GM04504 (cell line): ENCODE measurements at regions not wholly inside any gene's neighbourhood (a gene's known extent, or its start where the extent isn't known, plus 50 kb on each side); places are given as distances from the start of the nearest gene placed in this dataset.
"Not testable (repeated sequence)": the region's sequence is repeated elsewhere in the genome, so short reads cannot be mapped to it uniquely, and the experiment has no call there.

Source experiments
- DNase-seq: peaks from one replicate; pipeline ENCODE4 v3.0.0-alpha.2; 2012; ENCODE audit warnings: low read depth

GRCh38 chr4:9110700-9111099, 59.5 kb upstream of the FAM90A26 start:
- not testable (repeated sequence) for DNase-seq

GRCh38 chr4:9103148-9103524, 67.1 kb upstream of the FAM90A26 start:
- DNase-seq: not testable (repeated sequence)

- DNase-seq: not testable (repeated sequence)
These were observed 67.6 kb upstream of the FAM90A26 start for GRCh38 chr4:9102471-9103147.

GRCh38 chr4:9096330-9096729, 73.9 kb upstream of the FAM90A26 start:
- not testable (repeated sequence) for DNase-seq

GRCh38 chr4:9078796-9079195, 91.4 kb upstream of the FAM90A26 start:
- not testable (repeated sequence) for DNase-seq

- DNase-seq: not testable (repeated sequence)
These were observed 93.2 kb upstream of the FAM90A26 start for GRCh38 chr4:9076974-9077373.

GRCh38 chr4:9076486-9076885, 93.7 kb upstream of the FAM90A26 start:
- not testable (repeated sequence) for DNase-seq

GRCh38 chr4:9073371-9073770, 96.8 kb upstream of the FAM90A26 start:
- DNase-seq: not testable (repeated sequence)

GRCh38 chr4:9072521-9073220, 97.5 kb upstream of the FAM90A26 start:
- DNase-seq: not testable (repeated sequence)

- DNase-seq: not testable (repeated sequence)
These were observed 102.3 kb upstream of the FAM90A26 start for GRCh38 chr4:9067923-9068322.

GRCh38 chr4:9063612-9064011, 106.6 kb upstream of the FAM90A26 start:
- not testable (repeated sequence) for DNase-seq

- not testable (repeated sequence) for DNase-seq
These were observed 145.3 kb upstream of the FAM90A26 start for GRCh38 chr4:9024866-9025265.

- not testable (repeated sequence) for DNase-seq
These were observed 138.2 kb upstream of the HMX1 start for GRCh38 chr4:9009792-9010191.

- not testable (repeated sequence) for DNase-seq
These were observed 136.8 kb upstream of the HMX1 start for GRCh38 chr4:9008407-9008806.

- DNase-seq: not testable (repeated sequence)
These were observed 129.5 kb upstream of the HMX1 start for GRCh38 chr4:9001153-9001552.

GRCh38 chr4:9000505-9001001, 128.9 kb upstream of the HMX1 start:
- peak; percentile 1 for DNase-seq

- not testable (repeated sequence) for DNase-seq
These were observed 121.3 kb upstream of the HMX1 start for GRCh38 chr4:8992981-8993380.

GRCh38 chr4:8991449-8991848, 119.8 kb upstream of the HMX1 start:
- not testable (repeated sequence) for DNase-seq

- DNase-seq: not testable (repeated sequence)
These were observed 118.7 kb upstream of the HMX1 start for GRCh38 chr4:8990341-8990740.

GRCh38 chr4:8985786-8986185, 114.1 kb upstream of the HMX1 start:
- not testable (repeated sequence) for DNase-seq

- not testable (repeated sequence) for DNase-seq
These were observed 113.0 kb upstream of the HMX1 start for GRCh38 chr4:8984641-8985040.

GRCh38 chr4:8983921-8984320, 112.3 kb upstream of the HMX1 start:
- not testable (repeated sequence) for DNase-seq

- DNase-seq: not testable (repeated sequence)
These were observed 105.0 kb upstream of the HMX1 start for GRCh38 chr4:8976466-8977128.
